ENCODE measurements at regions not wholly inside any gene's neighbourhood (a gene's known extent, or its start where the extent isn't known, plus 50 kb on each side); places are given as distances from the start of the nearest gene placed in this dataset.

- TF ChIP-seq CTCF (IDR thresholded peaks at IDR 0.05; ENCODE audit: low read depth, low read length, poor library complexity, severe bottlenecking) (no peak), EZH2phosphoT487 (IDR thresholded peaks at IDR 0.05; ENCODE audit: borderline replicate concordance, low read length) (no peak)
Observed at GRCh38 chr4:177177541-177178081, 132.1 kb upstream of the NEIL3 start.
